Ishikawa (cell line): ENCODE measurements at regions not wholly inside any gene's neighbourhood (a gene's known extent, or its start where the extent isn't known, plus 50 kb on each side); places are given as distances from the start of the nearest gene placed in this dataset.

Experiments used
- CEBPB ChIP-seq: IDR thresholded peaks from 2 replicates; pipeline ENCODE4 v1.6.1; 2012
- CREB1 ChIP-seq: IDR thresholded peaks from 2 replicates; pipeline ENCODE4 v1.6.1; 2012; ENCODE audit warnings: low read depth
- EGR1 ChIP-seq: IDR thresholded peaks from 2 replicates; pipeline ENCODE4 v1.6.1; 2012
- EP300 ChIP-seq: IDR thresholded peaks from 2 replicates; pipeline ENCODE4 v1.6.1; 2012; ENCODE audit warnings: borderline replicate concordance
- FOXM1 ChIP-seq: IDR thresholded peaks from 2 replicates; pipeline ENCODE4 v1.6.1; 2012; ENCODE audit warnings: low read depth, borderline replicate concordance
- MAX ChIP-seq: IDR thresholded peaks from 2 replicates; pipeline ENCODE4 v1.6.1; 2012
- NFIC ChIP-seq: IDR thresholded peaks from 2 replicates; pipeline ENCODE4 v1.6.1; 2012
- RAD21 ChIP-seq: IDR thresholded peaks from 2 replicates; pipeline ENCODE4 v1.6.1; 2012; ENCODE audit warnings: low read depth
- TAF1 ChIP-seq: IDR thresholded peaks from 2 replicates; pipeline ENCODE4 v1.6.1; 2012; ENCODE audit warnings: low read depth, mild to moderate bottlenecking
- TCF12 ChIP-seq: IDR thresholded peaks from 2 replicates; pipeline ENCODE4 v1.6.1; 2012; ENCODE audit warnings: low read depth
- TEAD4 ChIP-seq: IDR thresholded peaks from 2 replicates; pipeline ENCODE4 v1.6.1; 2012
- YY1 ChIP-seq: IDR thresholded peaks from 2 replicates; pipeline ENCODE4 v1.6.1; 2012; ENCODE audit warnings: low read depth
- ZBTB7A ChIP-seq: IDR thresholded peaks from 2 replicates; pipeline ENCODE4 v1.6.1; 2012; ENCODE audit warnings: low read depth
- TF ChIP-seq, protein P1 (sequence below): IDR thresholded peaks from 2 replicates; pipeline ENCODE4 v1.6.1; 2012; ENCODE audit warnings: low read depth, mild to moderate bottlenecking
- TF ChIP-seq, protein P2 (sequence below): IDR thresholded peaks from 2 replicates; pipeline ENCODE4 v1.6.1; 2012

DNA sequence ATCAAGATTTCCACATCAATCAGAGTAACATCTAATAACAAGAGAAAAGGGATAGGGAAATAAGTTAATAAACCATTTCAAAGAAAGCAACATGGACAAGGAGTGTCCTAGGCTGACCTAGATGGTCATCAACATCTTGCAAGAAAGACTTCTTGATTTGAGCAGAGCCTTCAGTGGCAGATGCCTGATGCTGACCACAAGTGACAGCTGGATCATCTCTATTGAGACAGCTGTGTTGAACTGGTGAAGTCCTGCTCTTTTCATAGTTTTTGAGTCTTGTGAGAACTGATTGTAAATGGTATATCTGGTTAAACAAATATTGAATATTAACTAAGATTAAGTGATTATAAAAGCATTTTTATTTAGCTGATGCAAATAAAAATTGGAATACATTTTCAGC, 1083.6 kb upstream of the LRFN5 start:
- TF ChIP-seq, protein P1, sequence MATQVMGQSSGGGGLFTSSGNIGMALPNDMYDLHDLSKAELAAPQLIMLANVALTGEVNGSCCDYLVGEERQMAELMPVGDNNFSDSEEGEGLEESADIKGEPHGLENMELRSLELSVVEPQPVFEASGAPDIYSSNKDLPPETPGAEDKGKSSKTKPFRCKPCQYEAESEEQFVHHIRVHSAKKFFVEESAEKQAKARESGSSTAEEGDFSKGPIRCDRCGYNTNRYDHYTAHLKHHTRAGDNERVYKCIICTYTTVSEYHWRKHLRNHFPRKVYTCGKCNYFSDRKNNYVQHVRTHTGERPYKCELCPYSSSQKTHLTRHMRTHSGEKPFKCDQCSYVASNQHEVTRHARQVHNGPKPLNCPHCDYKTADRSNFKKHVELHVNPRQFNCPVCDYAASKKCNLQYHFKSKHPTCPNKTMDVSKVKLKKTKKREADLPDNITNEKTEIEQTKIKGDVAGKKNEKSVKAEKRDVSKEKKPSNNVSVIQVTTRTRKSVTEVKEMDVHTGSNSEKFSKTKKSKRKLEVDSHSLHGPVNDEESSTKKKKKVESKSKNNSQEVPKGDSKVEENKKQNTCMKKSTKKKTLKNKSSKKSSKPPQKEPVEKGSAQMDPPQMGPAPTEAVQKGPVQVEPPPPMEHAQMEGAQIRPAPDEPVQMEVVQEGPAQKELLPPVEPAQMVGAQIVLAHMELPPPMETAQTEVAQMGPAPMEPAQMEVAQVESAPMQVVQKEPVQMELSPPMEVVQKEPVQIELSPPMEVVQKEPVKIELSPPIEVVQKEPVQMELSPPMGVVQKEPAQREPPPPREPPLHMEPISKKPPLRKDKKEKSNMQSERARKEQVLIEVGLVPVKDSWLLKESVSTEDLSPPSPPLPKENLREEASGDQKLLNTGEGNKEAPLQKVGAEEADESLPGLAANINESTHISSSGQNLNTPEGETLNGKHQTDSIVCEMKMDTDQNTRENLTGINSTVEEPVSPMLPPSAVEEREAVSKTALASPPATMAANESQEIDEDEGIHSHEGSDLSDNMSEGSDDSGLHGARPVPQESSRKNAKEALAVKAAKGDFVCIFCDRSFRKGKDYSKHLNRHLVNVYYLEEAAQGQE = no peak
- no peak for TF ChIP-seq YY1
- no peak for TF ChIP-seq TCF12
- no peak for TF ChIP-seq EP300
- no peak for TF ChIP-seq EGR1
- TF ChIP-seq TEAD4 = no peak
- TF ChIP-seq, protein P2, sequence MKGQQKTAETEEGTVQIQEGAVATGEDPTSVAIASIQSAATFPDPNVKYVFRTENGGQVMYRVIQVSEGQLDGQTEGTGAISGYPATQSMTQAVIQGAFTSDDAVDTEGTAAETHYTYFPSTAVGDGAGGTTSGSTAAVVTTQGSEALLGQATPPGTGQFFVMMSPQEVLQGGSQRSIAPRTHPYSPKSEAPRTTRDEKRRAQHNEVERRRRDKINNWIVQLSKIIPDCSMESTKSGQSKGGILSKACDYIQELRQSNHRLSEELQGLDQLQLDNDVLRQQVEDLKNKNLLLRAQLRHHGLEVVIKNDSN = no peak

- TF ChIP-seq EGR1 = no peak
- TF ChIP-seq TCF12 = no peak
- TF ChIP-seq CEBPB = no peak
- TF ChIP-seq FOXM1 = no peak
- no peak for TF ChIP-seq EP300
- TF ChIP-seq YY1 = no peak
- no peak for TF ChIP-seq TAF1
These were observed 1062.2 kb upstream of the FBXO33 start for GRCh38 chr14:40494483-40494882.

DNA sequence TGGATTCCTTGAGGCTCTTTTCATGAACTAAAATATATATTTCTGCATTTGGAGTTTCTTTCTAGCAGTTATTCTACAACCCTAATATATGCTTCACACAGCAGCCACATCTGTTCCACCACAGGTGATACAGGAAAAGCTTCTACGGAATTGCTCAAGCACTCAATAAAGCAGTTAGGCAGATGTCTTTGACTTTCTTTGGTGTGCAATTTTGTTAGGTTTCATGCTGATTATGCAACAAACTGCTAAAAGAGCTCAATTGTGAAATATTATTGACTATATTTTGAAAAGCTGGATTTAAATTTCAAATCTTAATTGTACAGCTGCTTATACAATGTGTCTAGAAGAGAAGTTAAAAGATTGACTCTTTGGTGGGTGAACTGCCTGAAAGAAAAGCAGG, 1055.6 kb upstream of the FBXO33 start:
- TF ChIP-seq EGR1 = no peak

- TF ChIP-seq RAD21 (no peak), ZBTB7A (no peak), EGR1 (no peak), TEAD4 (no peak), NFIC (no peak), FOXM1 (no peak), MAX (no peak)
- TF ChIP-seq, protein P1 = no peak
These were observed 1053.5 kb upstream of the FBXO33 start for GRCh38 chr14:40485688-40486087.

GRCh38 chr14:40476005-40476404, 1043.8 kb upstream of the FBXO33 start:
- TF ChIP-seq, protein P2 = no peak
- no peak for TF ChIP-seq EGR1

GRCh38 chr14:40467969-40468368, 1035.7 kb upstream of the FBXO33 start:
- TF ChIP-seq YY1 (no peak), MAX (no peak), TAF1 (no peak), TCF12 (no peak), NFIC (no peak), FOXM1 (no peak), CEBPB (no peak), EGR1 (no peak), ZBTB7A (no peak), EP300 (no peak), CREB1 (no peak), RAD21 (no peak), TEAD4 (no peak)
- TF ChIP-seq, protein P1 = no peak
- TF ChIP-seq, protein P2 = no peak
